SK-N-MC (cell line): ENCODE measurements at regions not wholly inside any gene's neighbourhood (a gene's known extent, or its start where the extent isn't known, plus 50 kb on each side); places are given as distances from the start of the nearest gene placed in this dataset.

Source experiments
- EZH2 ChIP-seq: fragments of 200-600 bp; sonication (generic); IDR thresholded peaks from one replicate; pipeline ENCODE4 v1.6.1; 2017; ENCODE audit warnings: antibody characterized with exemption
- POLR2AphosphoS5 ChIP-seq: IDR thresholded peaks from 2 replicates; pipeline ENCODE4 v1.6.1; 2012; ENCODE audit warnings: mild to moderate bottlenecking, low read depth, low read length, borderline replicate concordance

DNA sequence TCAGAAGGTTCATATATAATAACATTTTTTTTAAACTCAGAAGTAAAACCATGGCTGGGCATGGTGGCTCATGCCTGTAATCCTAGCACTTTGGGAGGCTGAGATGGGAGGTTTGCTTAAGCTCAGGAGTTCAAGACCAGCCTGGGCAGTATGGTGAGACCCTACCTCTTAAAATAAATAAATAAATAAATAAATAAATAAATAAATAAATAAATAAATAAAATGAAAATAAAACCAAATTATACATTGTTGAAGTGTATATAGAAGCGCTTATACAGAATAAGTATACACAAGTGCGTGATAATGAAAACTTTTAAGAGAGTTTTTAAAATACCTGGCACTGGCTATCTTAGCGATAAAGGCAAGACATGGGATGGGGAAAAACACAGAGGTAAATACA, 71.6 kb downstream of the OR2B2 start:
- no peak for TF ChIP-seq POLR2AphosphoS5
- TF ChIP-seq EZH2, result no peak
